LoVo (cell line): ENCODE measurements at regions not wholly inside any gene's neighbourhood (a gene's known extent, or its start where the extent isn't known, plus 50 kb on each side); places are given as distances from the start of the nearest gene placed in this dataset.

Source experiments
- DNase-seq: peaks from one replicate; pipeline ENCODE4 v3.0.0-alpha.2; 2016; ENCODE audit warnings: low spot score

DNA sequence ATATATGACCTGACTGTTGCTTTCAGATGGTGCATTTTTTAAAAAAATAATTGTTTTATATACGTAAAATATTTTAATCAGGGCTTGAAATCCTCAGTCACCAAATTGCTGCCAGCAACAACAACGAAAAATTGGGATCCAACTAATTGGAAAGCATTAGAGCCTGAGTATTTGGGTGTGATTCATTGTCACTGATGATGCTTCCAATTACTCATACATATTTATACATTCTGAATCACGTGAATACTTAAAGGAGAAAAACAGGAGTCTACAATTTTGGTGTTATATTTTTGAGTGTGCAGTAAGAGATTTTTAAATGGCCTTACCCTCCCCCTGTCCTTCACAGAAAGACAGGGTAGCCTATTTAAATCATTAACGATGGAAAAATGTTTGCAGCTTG is 765.6 kb upstream of the TENM3 start:
- no peak for DNase-seq

DNA sequence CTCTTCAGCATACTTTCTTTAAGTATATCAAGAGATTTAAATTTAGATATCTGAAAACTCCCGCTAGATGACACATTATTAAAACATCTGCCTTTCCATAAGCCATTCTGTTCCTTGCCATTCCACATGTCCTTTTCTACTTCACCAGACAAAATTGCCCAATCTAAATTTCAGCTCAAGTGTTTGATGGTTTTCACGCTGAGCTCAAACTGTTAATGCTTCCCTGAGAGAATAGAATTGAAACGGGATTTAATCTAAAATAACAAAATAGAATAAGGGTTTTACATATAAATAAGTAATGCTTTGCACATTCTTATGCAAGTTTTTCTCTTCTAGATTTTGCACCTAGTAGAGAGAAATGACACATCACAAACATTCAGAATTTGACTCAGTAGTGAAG is 764.5 kb upstream of the TENM3 start:
- no peak for DNase-seq

DNA sequence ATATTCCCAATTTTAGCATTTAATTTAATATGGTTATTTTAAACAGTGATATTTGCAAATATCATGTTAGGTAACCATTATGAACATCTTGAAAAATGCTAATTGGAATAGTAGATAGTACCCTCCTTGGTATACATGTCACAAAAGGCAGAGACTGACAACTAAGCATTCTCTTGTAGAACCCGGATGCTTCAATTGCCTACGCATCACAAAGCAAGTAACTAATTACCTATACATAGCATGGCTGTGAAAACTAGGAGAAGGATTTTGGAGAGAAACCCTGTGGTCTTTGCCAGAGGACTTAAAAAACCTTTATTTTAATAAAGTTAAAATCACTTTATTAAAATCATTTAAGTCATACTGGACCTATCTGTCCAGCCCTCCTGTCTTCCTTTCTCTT is 764.1 kb upstream of the TENM3 start:
- DNase-seq: no peak

DNA sequence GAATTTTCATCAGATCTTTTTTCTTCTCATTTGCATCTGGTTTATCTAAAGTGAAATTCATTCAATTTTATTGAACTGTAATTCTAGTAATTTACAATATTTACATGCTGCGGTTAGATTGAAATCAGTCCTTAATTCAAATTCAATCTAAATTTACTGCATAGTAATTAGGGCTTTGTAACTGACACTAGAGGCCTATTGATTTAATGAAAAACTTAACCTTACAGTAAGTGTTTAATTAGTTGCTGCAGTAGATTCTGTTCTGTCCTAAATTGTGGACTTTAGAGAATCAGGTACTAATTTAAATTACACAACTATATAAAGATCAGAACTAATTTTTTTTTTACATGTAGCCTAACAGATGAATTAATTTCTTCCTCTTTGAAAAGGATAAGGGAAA is 758.8 kb upstream of the TENM3 start:
- DNase-seq: no peak

DNA sequence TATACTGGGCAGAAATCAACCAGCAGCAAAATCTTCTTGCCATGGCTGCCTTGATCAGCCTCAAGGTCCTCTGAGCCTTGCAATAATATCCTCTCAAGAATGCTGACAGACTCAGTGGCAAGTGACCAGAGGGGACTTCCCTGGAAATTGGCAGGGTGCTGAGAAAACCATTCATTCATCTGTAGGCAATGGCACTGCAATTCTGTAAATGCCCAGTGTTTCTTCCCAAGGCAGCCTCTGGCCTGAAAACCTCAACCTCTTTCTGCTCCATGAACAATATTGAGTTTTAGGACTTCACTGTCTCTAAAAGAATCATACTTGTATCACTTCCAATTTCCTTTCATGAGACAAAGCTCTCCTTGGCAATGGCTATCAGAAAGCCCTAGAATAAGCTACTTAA is 754.3 kb upstream of the TENM3 start:
- no peak for DNase-seq

DNA sequence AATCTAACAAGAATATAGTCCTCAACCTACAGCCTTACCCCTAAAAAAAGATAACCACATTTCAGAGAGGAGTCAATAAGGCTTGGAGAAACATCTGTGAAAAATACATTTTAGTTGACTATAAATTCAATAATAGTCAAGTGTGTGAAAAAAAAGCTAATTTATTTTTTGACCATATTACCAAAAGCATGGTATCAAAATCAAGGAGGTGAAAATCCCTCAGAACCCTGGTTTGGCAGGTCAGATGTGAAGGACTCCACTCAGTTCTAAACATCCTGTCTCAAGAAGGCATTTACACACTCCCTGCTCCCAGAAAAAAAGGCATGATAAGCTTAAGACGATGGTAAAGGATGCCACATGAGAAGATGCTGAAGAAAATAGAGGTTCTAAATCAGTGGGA is 745.1 kb upstream of the TENM3 start:
- no peak for DNase-seq

DNA sequence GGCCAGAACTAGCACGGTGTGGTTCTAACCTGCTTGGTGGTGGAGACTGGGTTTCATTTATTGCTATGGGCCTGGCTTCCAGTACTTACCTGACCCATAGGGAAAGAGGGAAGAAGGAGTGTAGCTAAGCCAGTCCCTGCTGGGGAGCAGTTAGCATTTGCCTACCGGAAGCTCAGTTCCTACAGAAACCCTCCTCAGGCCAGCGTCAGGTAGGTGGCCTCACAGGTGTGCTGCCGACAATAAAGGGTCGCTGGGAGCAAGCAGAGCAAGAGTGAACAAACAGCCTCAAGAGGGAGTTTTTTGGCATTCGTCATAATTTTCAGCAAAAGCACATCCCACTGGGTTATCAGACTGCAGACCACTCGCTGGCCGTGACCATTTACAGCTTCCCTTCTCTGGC is 740.6 kb upstream of the TENM3 start:
- no peak for DNase-seq

DNA sequence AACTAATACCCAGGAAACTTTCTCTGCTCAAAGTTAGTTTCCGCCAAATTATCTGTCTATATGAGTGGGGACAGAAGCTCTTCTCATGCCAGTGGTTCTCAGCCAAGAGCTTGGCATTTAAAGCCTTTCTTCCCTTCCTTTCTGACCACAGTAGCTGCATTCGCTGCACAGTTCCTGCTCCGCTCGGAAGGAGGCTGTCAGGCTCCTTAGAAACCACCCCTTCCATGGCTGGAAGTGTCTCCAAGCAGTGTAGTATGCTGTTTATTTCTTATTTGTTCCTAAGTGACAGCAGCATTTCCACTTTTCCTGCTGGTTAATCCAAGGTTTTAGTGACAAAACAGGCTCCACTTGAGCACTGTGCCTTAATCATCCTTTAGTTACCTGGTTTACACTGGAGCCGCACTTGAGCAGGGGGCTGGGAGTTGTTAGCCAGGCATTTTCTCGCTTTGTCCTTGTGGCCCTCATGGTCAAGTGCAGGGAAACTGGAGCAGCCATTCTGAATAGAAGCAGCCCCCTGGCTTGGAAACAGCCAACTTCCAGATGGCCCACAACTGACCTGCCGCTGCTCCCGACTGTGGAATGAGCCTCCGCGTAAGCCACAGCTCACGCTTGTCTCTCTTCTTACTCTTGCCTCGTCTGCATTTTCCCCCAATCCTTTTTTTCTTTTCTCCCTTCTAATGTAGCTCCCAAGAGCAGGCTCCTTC is 739.4 kb upstream of the TENM3 start:
- no peak for DNase-seq

DNA sequence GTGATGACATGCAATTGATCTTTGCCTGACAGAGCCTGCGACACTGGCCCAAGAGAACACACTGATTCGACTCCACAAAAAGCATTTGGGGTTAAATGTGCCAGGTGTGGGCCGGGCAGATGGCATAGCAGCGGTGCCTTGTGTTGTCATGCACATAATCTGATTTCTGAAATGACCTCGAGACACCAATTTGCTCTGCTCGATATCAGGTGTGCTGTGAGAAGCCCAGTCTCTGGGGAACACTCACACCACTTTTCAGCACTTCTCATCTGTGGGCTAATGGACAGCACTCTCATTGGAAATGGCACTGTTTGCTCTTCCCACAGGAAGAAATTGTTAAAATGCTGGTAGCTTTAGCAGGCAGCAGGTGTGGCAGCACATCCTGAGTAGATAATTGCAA is 738.3 kb upstream of the TENM3 start:
- no peak for DNase-seq

DNA sequence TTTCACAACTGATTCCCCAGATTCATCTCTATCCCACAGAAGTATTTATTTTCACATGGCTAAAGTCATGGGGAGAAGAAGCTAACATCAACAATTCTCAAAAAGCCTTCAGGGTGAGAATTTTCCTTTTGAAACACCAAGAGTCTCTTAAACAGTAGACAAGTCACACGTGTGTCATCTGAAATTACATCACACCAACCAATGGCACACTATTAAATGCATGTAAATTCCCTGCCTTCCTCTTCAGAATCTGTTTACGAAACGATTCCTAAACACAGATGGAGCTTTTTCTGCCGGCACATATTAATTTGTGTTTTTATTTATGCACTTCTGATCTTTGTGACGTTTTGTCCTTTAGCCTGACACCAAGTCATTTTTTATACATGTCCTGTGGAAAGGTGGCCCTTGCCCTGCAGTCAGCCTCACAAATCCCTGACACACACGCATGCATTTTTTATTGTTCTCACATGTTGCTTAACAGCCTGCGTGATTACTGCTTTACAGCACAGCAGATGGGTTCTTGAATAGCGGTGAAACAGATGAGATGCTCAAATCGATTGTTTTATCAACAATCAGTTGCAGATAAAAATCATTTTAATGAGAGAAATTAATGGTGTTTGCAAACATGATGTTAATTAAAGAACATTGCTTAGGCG is 735.9 kb upstream of the TENM3 start:
- DNase-seq: no peak

DNA sequence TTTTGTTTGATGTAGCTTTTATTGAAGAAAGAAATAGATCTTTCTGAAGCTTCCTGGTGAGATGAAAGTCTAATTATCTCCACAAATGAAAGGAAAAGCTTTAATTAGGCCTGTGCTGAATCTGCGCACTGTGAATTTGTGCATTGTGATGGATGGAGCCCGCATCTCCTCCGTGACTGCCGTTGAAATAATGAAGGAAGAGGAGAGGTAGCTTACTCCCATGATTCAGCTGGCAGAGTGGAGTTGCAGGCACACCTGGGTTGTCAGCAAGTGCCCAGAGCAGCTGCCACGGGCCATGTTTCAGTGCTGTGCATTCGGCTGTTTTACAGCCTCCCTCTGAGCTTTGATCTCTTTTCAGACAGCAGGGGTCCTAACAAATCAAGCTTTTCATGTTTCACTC is 735.3 kb upstream of the TENM3 start:
- DNase-seq: no peak

DNA sequence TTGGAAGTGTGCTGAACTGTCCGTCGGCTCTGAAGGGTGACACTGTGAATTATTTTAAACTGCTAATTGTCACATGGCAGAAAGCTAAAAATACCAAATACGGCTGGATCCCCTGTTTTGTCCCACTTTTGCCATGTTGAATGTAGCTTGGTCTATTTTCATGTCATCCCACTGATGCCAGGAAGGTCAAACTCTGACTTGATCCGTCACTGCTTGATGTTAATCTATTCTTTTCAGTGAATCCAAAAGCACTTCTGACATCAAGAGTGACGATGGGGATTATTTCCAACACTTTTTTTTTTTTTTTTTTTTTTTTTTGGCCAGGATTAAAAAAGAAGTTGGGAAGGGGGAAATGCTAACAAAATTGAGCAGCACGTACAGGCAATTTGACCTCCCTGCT is 734.6 kb upstream of the TENM3 start:
- no peak for DNase-seq

DNA sequence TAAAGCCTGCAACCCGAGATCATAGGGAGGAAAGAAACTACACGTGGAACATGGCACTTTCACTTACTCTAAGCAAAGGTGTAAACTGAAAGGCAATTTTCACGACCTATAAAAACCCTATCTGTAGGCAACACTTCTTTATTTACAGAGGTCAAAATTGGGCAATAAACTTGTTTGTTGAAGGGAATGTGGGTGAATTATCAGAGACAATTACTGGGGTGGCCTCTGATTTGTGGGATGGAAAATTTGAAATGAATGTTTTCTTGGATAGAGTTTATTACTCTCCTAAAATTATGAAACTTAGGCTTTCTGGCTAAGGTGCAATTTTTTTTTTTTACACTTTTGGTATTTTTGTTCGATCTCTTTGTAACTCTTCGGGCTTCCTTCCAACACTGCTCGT is 734.1 kb upstream of the TENM3 start:
- no peak for DNase-seq

DNA sequence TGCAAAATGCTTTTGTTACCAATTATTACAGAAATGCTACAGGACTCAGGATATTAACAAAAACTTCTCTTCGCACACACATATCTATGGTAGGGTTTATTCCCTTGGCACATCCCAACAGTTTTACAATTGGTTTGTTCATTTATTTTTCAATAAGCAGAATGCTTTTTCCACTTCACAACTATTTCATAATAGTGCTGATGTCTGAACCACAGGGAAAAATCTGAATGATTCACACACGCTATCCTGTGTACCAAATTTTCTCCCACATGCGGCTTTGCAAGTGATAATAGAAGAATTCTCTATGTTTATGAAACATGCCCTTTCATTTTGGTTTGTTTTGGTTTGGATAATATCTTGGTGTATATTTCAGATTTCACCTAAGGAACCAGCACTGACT is 725.7 kb upstream of the TENM3 start:
- no peak for DNase-seq

DNA sequence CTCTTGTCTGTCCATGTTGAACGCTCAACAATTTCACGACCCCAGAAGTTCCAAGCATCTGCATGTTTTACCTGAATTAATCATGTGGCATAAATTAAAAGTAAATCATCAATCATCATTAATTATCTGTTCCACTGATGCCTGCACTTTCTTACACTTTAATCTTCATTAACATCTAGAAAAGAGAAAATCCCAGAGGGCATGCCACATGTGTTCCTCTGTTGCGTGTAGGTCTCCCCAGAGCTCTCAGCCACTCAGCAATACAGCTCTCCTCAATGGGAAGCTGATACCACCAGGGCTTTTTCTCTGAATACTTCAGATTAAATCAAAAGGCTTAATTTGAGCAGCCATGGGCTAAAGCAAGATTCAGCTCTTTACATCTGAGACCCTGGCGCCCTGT is 722.4 kb upstream of the TENM3 start:
- DNase-seq: no peak

DNA sequence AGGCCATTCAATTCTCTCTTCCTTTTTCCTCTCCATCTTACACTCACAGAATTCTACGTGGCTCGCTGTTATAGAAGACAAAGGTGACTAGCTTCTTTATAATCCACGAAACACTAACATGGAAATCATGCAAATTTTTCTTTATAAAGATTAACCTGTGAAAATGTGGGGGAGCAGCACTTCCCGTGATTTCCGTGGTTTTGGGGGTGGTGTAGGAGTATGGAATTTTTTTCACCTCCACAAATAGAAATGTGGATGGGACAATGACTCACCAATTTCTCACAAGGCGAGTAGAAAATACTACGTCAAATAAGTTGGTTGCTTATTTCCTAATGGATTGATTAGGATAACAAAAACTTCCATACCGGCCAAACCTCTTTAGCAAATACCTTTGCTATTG is 719.2 kb upstream of the TENM3 start:
- DNase-seq: no peak

DNA sequence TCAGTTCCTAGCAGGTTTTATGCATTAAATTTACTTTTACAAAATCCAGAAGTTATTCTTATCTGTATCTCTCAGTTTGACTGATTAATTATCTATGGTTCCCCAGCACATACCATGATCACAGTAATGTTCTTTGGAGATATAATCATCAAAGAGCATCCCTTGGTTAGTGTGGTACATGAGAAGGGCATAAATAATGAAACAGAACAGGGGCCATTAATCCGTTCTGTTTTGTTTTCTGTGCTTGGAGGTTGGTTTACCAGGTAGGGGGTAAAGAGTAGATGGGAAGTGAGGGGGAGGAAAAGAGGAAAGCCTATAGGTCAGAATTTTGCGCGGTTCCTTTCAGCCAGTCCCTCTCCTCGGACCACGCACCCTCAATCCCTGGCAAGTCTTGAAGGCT is 718.7 kb upstream of the TENM3 start:
- DNase-seq: no peak

DNA sequence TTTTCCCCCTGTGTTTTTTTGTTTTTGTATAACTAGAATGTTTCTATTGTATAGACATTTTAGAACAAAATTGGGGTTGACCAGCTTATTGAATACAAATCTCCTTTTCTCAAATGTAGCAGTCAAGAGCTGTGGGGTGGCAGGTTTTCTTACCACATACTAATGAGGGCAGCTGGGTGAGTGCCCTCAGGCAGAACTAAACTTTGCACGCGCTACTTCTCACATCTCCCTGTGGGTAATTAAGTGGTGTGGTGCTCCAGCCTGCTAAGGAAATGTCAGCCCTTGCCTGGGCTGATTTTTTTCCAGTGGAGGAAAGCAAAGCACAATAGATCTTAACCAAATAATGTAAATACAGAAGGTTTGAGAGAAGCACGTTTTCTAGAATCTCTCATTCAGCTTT is 717.6 kb upstream of the TENM3 start:
- no peak for DNase-seq

DNA sequence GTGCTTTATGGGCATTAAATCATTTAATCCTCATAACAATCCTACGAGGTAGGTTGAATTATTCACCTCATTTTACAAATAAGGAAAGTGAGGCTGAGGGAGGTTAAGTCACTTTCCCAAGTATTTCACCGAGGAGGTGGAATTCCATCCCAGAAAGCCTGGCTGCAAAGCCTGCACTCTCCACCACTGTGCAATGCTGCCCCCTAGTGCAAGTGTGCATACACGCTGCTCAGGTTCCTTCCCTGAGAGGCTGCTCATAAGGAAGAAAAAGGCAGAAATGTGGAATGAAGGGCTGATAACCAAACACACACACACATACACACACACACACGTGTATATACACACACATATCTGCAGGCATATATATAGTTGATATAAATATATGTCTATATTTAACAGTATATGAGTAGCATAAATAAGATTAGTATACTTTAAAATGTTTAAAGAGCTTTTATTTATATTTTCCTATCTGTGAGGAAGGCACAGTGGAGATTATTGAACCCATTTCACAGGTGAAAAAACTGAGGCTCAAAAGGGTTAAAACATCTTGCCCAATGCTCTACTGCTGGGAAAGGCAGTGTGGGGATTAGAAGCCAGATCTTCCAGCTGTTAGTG is 714.5 kb upstream of the TENM3 start:
- DNase-seq: peak; percentile 63

DNA sequence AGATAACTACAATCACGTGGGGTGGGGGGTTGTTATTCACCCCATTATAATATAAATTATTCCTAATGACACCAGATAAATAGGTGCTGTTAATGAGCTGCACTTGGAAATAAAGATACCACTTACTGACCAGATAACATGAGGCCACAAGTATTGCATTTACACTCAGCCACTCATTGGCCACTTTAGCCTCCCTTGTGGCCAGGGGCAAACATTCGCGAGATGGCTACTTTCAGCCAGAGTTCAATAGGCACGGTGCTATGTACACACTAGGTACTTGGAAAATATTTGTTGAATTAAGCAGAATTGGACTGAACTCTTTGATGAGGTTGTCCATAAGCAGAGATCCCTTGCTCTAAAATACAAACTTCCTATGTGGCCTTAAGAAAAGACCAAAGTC is 713.7 kb upstream of the TENM3 start:
- no peak for DNase-seq

DNA sequence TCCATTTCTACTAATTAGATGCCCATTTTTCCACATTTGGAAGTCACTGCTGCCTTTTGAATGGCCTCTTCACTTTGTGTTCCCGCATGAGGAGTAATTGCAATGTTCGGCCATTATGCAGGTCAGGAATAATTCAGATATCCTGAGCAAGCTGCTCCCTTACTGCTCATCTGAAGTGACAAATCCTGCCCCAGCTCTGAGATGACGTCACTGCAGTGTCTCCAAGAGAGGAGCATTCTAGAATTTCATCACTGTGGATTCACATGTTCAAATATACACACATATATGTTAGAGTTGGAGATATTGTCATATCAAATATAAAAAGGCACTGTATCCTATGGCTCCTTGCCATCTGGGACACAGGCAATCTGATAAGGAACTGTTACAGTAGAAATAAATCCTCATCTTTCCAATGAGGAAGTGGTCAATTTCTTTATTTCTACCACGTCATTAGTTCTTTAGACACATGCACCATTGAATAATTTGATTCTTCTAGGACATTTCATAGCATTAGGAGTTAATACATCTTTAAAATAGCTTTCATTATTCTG is 706.9 kb upstream of the TENM3 start:
- DNase-seq: peak; percentile 29

DNA sequence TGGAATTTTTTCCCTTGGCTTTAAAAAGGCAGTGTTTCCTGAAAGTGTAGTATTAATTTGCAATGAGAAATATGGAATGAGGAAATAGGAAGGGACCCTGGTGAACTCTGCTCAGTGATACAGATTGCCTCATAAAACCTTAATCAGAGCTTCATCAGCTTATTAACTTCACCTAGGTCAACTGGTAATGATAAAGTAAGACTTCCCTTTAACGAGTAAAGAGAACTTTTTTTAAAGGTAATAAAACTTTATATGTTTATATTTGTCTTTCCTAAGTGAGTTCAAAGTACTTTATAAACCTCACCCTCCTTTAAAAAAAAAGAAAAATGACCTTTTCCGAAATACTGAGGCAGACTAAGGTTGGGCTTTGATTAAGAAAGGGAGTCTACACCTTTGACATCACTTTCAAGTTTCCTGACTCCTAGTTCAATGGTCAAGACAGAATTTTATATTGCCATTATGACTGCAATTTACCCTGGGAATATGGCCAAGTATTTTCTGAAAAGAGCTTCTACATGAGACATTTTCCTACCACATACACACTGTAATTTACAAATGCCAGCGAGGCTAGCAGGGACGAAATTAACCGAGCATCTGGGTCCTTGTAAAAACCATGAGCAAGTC is 706.3 kb upstream of the TENM3 start:
- peak; percentile 79 for DNase-seq

DNA sequence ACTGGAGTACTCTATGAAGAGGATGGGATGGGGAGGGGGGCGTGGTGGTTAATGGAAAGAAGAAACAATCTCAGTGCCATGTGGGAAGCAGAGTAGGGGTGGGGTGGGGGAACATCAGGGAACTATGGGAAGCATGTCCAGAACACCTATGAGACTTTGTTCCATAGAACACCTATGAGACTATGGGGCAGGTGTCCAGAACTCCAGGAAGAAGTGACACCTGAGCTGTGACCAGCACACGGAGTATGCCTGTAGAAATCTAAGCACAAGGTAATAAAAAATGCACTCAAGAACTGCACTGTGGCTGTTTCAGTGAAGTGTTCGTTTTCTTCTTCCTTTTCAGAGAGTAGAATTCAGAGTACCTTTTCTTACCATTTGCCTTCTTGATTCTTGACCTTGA is 704.8 kb upstream of the TENM3 start:
- no peak for DNase-seq
